HG03103 (cell line): ENCODE measurements at regions not wholly inside any gene's neighbourhood (a gene's known extent, or its start where the extent isn't known, plus 50 kb on each side); places are given as distances from the start of the nearest gene placed in this dataset.

Experiments
- ATAC-seq: cut with Tn5 transposase; IDR thresholded peaks from one replicate; pipeline ENCODE4 v1.9.1; 2021; ENCODE audit warnings: low read depth; ENCODE audit not compliant: unreplicated experiment

DNA sequence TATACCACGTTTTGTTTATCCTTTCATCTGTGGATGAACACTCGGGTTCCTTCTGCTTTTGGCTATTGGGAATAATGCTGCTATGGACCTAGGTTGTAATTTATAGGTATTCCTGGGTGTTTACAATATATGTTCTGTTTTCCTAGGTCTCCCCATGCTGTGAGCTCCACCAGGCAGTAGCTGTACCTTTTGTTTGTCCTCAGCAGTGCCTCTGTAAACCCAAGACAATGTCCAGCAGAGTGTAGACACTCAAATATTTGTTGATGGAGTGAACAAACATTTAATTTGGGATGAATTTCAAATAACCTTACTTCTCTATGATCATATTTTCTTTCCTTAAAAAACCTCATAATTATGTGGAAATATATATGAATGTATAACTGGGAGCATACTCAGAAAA is 259.5 kb upstream of the BOD1L1 start:
- no peak for ATAC-seq

DNA sequence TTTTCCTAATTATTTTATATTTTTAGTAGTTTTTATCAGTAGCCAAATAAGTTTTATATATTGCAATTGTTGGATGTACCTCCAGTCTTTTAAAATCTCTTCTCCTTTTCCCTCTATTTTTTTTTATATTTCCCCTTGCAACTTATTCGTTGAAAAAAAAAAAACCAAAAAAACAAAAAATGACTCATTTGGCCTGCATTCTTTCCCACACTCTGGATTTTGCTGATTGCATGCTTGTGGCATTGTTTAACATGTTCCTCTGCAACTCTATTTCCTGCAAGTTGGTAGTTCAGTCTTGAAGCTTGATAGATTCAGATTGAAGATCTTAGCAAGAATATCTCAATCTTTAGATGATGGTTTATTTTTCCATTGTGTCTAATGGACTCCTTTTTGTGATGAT is 260.6 kb upstream of the BOD1L1 start:
- no peak for ATAC-seq

DNA sequence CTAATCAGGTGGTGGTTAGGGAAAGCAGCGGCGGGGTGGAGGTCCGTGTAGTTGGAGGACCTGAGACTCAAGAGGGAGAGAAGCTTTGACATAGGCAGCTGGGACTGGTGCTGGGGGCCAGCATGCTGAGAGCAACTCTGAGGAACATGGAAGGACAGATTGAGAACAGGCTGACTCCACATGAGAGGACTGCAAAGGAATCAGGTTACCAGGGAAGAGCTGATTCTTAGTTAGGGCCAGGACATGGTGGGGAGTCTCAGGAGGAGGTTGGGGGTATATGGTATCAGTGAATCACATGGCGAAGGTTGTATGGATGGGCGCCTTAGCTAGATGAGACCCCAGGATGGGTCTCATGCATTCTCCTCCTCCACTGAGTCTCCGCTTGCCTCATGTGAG is 264.0 kb upstream of the BOD1L1 start:
- ATAC-seq, result no peak

DNA sequence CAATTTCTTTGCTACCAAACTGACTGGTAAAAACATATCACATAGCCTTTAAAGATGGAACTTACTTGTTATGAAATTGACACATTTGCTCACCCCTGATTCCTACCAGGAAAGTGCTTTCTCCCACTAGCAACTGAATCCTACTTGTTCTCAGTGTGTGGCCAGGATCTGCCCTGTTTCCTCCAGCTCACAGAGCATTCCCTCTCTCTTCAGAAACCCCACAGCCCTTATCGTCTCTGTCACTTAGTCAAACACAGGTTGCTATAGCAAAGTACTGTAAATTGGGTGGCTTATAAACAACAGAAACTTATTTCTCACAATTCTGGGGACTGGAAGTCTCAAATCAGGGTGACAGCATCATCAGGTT is 265.2 kb upstream of the BOD1L1 start:
- ATAC-seq, result no peak

DNA sequence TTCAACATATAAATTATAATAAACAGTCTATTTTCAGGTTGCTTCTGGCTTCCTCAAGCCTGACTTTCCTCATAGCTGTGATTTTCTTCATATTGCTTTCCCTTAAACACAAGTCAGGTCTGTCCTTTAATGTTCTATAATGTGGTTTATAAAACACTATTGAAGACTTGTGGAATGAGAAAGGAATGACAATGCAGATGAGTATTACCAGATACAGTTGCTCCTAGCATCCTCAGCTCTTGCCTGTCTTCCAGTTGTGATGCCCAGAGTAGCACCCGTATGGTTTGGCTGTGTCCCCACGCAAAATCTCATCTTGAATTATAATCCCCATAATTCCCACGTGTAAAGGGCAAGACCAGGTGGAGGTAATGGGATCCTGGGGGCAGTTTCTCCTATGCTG is 265.7 kb upstream of the BOD1L1 start:
- ATAC-seq, result no peak

DNA sequence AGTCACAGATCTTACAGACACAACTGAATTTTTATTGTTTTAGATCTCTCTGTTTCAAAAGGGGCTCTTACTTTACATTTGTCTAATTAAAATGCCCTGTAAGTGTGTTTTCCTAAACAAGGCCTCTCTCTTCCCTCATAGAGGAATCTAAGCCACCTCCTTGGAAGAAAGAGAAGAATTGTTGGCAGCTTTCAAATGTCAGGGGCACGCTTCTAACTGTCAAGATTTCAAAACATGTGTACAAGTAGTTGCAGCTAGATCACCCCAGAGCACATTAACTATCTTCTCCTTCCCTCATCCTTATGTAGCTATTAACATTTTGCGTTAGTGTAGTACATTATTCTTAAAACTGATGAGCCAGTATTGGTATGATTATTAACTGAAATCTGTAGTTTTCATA is 266.5 kb upstream of the BOD1L1 start:
- no peak for ATAC-seq

DNA sequence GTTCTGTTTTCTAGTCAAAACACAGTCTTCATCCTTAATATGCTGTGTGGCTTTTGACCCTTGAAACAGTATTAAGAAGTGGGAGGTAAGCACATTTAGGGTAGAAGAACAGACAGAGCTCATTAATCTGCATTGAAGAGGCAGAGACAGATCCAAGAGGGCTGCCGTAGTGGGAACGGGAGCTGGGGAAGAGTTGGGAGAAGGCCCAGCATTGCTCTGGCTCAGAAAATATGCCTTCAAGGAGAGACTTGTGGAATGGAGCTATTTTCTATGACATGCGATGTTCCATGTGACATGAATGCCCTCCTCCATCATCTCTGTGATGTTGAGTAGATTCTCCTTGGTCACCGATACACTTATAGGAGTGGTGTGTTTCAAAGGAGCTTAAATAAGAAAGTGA is 273.3 kb upstream of the BOD1L1 start:
- ATAC-seq, result no peak

DNA sequence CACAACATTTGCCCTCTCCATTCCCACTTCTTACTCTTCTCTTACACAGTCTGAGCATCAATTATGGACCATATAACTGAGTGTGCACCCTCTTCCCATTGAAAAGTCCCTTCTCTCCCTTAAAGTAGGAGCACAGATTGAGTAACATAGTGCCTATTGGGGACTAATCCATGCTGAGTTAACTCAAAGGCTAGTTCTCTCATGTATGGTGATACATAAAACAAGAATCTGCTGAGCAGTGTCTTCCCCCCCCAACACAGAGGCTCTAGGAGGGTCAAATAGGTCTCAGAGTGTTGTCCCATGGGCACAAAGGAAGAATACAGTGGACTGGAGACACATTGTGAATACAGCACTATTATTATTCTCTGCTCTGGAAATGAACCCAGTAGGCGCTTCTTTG is 274.6 kb upstream of the BOD1L1 start:
- ATAC-seq, result no peak

DNA sequence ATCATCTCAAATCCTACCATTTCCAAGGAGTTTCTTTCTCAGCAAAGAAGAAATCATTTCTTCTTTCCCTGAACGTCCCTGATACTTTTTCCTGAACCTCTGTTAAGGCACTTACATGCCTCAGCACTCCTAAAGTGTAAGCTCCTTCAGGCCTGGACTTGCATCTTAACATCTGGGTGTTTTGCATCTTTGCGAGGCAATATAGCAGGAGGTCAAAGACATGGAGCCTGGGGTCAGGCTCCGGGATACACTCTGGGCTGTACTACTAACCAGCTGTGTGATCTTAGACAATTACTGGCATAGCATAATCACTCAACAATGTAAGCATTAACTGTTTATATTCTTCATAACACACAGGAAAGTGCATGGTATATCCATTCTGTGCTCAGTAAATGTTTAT is 275.5 kb upstream of the BOD1L1 start:
- no peak for ATAC-seq

DNA sequence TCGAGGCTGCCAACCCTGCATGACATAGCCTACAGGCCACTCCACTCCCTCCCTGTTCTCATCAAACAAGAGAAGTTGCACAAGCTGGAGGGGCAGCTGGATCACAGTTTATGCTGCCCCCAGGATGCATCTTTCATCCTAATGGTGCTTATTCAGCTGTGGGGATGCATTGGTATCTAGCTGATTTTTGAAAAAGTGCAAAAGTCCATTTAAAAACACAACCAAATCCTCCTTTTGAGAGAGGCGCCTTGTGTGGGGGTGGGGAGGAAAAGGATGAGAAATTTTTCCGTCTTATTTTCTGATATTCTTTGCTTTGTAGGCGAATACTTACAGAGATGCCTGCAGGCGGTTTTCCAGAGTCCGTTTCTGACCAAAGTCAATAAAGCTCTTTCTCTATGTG is 276.4 kb upstream of the BOD1L1 start:
- ATAC-seq, result no peak

DNA sequence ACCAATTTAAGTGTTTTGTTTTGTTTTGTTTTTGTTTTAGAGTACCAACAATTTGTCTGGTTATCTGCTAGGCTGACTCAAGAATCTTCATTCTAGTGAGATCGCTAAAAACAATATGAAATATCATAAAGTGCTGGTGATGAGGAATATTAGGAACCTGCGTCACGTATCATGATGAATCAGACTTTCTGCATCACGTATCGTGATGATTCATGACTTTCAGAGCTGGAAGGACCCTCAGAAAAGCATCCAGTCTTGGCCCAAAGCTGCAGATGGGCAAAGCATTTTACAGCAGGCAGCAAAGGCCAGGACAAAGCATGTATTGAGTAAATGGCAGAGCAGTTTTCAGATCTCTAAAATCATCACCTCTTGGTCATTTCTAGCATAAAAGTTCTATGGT is 278.0 kb upstream of the BOD1L1 start:
- no peak for ATAC-seq

DNA sequence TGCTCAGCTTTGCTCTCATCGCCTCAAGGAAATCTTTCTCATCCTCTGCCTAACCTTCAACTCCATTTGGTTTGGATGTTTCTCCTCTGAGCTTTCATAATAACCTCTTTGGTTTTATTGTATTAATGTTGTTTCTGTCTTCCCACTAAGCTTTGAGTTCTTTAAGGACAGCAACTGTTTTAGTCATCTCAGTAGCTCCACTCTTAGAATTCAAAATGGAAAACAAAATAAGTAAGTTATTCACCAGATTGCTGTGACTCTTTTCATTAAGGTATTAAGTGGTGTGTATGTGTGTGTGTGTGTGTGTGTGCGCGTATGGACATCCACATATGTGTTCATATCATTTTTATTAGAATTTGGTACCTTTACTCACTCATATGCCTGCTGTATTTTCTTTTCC is 279.2 kb upstream of the BOD1L1 start:
- ATAC-seq, result no peak

DNA sequence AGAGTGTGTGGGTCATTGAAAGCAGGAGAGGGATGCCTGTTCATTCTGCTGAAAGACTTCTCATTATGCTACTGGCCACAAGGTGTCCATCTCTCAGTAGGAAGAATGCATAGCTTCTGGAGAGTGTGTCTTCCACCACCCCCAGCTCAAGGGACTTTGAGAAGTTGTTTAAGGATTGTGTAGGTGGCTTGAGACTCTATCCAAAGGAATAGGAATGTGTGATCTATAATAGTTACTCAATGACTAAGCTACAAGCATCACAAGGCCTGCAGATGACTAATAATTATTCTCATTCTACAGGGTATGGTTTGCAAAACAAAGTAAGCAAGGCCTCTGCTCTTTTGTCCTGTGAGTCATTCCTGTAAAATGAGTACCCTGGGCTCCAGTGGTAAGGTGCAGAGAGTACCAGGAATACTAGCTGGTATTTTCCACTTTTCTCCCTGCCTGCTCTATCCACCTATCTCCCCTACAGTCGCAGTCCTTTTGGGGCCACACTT is 279.8 kb upstream of the BOD1L1 start:
- ATAC-seq, result no peak

DNA sequence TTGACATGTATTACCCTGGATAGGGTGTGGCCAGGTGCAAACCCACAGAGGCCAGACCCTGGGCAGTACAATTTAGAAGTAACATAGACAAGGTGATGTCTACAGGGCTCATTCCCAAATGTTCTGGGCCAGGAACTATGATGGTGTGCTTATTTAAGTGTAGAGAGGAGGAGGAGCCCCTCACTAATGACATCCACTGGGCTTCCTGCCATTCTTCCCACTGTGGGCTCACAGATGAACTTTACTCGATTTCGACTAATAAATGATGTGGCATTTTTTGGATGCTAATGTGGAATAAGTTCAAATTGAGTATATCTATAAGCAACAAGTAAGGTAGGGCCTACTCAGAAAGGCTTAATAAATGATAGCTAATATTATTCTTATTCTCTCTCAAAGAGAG is 280.9 kb upstream of the BOD1L1 start:
- ATAC-seq, result no peak

DNA sequence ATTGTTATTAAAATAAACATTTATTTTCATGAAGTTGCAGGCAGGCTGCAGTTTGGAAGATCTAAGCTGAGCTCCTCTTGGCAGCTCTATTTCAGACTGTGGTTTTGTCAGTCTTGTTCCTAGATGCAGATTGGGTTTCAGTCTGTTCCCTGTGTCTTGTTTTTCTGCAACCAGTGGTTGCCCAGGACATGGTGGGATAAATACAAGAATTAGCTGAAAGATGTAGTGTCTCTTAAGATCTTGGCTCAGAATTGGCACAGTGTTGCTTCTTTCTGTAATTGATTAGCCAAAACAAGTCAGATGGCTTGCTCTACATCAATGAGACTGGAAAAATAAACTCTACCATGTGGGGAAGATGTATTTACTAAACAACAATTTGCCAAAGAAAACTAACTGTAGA is 283.0 kb upstream of the BOD1L1 start:
- ATAC-seq, result no peak

DNA sequence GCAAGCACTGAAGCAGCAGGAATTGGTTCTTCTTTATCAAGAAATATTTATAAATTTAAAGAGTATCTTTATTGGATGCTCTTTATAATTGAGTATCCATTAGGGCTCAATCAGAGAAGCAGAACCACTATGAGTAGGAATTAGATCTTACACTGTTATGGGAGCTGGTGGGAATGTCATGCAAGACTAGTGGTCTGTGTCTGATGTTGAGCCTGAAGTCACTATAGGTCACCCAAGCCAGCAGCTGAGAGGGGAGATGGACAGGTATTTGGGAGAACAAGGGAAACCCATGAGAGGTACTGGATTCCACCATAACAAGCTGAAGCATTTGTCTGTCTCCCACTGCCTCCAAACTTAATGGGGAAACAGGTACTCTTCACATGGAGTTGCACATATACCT is 283.7 kb upstream of the BOD1L1 start:
- no peak for ATAC-seq

DNA sequence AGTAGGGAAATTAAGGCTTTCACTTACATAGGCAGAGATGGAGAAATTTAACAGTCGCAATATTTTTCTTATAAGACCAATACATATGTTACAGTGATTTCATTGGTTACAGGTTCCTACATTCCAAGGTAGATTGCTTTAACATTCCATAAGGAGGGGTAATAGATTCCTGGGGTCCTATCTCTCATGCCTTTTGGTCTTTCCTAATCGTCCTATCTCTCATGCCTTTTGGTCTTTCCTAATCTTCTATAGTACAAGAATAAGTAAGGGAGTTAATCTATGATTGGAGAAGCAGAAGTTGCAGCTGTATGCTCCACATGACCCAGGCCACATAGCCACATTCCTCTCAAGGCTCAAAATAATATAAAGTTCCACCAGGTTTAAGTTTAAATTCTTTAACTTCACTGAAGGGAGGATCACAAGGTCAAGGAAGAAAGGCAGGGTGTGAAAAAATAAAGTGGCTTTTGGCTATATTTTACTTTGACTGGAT is 285.0 kb upstream of the BOD1L1 start:
- ATAC-seq, result no peak

DNA sequence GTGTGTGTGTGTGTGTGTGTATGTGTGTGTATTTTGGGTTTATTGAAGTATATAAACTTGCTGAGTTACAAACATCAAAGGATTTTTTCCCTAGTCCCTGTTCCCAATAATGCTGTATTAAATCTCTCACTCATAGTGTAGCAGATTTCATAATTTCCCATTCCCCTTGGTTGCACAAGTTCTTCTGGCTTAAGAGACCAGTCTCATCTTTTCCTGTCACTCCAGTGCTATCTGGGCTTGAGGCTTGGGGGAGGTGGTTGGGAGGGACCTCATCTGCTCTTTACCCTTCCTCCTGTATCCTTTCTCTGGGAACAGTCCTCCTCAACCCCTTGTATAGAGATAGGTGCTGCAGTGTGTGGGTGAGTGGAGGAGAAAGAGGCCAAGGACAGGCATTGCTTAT is 285.4 kb upstream of the BOD1L1 start:
- ATAC-seq, result no peak

DNA sequence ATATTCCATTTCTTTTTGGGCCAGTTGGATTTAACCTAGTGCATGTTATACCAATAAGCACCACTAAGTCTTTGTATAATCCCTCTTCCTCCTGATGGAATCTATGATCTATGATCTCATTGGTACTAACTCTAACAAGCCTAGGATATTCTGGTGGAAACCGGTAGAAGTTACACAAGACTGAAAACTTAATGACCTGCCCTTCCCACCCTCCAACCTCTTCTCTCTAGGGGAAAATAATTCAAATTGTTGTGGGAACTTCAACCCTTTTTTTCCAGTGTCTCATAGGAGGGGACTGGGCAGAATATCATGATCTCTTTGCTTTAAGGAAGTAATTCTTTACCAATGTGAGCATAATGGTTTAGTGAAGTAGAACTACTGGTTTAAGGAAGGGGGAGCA is 289.5 kb upstream of the BOD1L1 start:
- no peak for ATAC-seq

DNA sequence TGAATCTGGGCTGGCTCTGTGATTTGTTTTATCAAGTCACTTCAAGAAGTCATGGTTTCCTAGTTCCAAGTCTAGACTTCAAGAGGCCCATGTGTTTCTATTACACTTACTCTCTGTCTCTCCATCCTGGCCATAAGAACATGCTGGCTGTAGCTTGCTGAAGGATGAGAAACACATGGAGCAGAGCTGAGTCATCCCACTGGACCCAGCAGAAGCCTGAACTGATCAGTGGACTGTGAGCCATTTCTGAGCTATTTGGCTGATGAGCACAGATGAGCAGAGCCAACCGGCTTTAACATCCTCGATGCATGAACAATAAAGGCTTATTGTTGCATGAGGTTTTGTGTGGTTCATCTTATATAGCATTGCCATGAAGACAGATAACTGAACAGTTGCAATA is 290.6 kb upstream of the BOD1L1 start:
- no peak for ATAC-seq

DNA sequence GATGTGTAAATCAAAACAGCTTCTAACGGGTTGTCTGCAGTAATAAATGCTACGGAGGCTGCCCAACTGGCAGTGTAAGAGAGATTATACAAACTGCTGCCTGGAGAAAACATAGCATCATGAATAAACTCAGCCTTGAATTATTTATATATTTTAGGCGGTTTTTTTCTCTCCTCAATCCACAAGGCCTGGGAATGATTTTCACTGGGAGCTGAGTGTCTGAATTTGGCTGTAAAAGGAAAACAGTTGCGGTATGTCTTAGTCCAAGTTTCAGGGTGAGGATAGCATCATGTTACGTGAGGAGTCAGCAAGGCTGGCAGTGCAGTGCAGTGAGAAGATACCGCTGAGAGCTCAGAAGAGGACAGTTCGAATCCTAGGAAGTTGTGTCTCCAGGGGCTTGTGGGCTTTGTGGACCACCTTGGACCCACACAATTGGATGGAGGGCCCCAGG is 291.5 kb upstream of the BOD1L1 start:
- no peak for ATAC-seq

DNA sequence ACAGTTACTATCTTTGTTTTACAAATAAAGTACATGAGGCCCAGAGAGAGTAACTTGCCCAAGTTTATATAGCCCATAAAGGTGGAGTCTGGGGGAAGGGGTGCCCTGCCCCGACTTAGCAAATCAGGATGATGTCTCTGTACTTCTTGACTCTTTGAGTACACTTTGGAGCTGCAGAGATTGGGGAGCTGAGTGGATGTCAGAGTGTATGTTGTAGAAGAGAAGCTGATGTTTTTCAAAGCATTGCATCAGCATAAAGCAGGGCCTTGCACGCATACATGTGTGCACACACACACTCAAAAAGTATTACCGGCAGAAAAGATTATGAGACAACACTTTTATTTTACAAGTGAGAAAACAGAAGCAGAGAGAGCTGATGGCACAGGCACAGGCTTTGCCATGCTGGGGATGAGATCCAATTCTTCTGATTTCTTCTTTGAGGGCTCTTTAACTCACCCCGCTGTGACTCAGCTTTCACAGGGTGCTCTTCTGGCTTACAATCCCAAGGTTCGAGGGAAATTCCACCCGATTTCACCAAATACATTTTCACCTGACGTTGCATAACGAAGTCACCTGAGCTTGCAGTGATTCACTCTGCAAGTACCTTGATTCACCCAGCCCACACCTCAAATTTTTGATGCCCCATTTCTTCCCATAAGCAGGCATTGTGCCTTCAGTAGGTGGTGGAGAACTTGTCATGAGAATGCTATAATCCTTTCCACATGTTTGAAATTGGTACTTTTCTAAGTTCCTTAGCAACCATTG is 292.8 kb upstream of the BOD1L1 start:
- no peak for ATAC-seq

DNA sequence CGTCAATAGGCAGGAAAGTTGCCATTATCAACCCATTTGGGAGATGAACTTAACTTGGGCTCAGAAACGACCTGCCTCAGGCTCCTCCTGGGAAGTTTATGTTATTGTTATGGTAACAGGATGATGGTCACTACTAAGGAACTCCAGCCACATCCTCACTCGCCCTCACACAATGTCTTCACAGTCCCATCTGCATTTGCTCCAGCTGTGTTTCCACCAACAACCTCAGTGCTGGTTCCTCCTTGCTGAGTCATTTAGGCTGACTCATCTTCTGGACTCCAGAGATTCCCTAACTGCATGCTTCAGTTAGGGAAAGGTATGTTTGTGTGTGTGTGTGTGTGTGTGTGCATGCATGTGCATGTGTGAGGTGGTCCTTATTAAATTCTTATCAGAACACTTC is 293.4 kb upstream of the BOD1L1 start:
- ATAC-seq, result no peak
